ENCODE measurements at regions not wholly inside any gene's neighbourhood (a gene's known extent, or its start where the extent isn't known, plus 50 kb on each side); places are given as distances from the start of the nearest gene placed in this dataset.

- Histone ChIP-seq H3K4me1 (no peaks in the 10 kb centered on the region), H3K36me3 (replicated peaks in 1 of 2; ENCODE audit: insufficient read depth in 1 of 2, low read depth in 2 of 2) (no peaks in the 10 kb centered on the region), H3K27me3 (no peaks in the 10 kb centered on the region), H3K9me3 (no peaks in the 10 kb centered on the region), H3K4me3 (no peak overlapping the region), H3K27ac (no peak overlapping the region)
- TF ChIP-seq CTCF (IDR thresholded peaks at IDR 0.05) (peak in 2 of 7 experiments; percentile 8 to 9), POLR2A (IDR thresholded peaks at IDR 0.05) (no peak)
- 49 to 50% methylated on average over 2 of the region's 2 CpGs for WGBS, 2 donors
- ATAC-seq (no peak), DNase-seq (no peak)
- intact Hi-C loops (cut with DNase I): no loop called here
Measured at GRCh38 chr7:25720427-25720826, 431.6 kb upstream of the NFE2L3 start.

- Histone ChIP-seq H3K27ac (no peak overlapping the region), H3K4me3 (no peak overlapping the region), H3K9me3 (no peaks in the 10 kb centered on the region), H3K4me1 (no peaks in the 10 kb centered on the region), H3K27me3 (no peaks in the 10 kb centered on the region), H3K36me3 (replicated peaks in 1 of 2; ENCODE audit: insufficient read depth in 1 of 2, low read depth in 2 of 2) (no peaks in the 10 kb centered on the region)
- intact Hi-C loops (cut with DNase I): no loop called here
- ATAC-seq: no peak
- no peak for TF ChIP-seq POLR2A (IDR thresholded peaks at IDR 0.05)
- TF ChIP-seq CTCF (IDR thresholded peaks at IDR 0.05): no peak
- 0 to 14% methylated on average over 1 of the region's 1 CpG for WGBS, 2 donors
- DNase-seq: no peak
Measured at GRCh38 chr7:25722856-25723255, 429.1 kb upstream of the NFE2L3 start.

- 58 to 61% methylated on average over 2 of the region's 2 CpGs for WGBS, 2 donors
- no peak for ATAC-seq
- no peaks in the 10 kb centered on the region for H3K9me3 ChIP-seq
- DNase-seq: no peak
- H3K27me3 ChIP-seq: no peaks in the 10 kb centered on the region
- no peak overlapping the region for H3K4me3 ChIP-seq
- H3K36me3 ChIP-seq (replicated peaks in 1 of 2; ENCODE audit: insufficient read depth in 1 of 2, low read depth in 2 of 2): no peaks in the 10 kb centered on the region
- no peaks in the 10 kb centered on the region for H3K4me1 ChIP-seq
- intact Hi-C loops (cut with DNase I): no loop called here
- no peak overlapping the region for H3K27ac ChIP-seq
- TF ChIP-seq POLR2A (IDR thresholded peaks at IDR 0.05) (no peak), CTCF (IDR thresholded peaks at IDR 0.05) (no peak)
Measured at GRCh38 chr7:25725451-25725850, 426.5 kb upstream of the NFE2L3 start.

GRCh38 chr7:25726170-25726780, 425.7 kb upstream of the NFE2L3 start:
- DNase-seq (no peak), ATAC-seq (no peak)
- WGBS, 2 donors: 56 to 66% methylated on average over 7 to 8 of the region's 8 CpGs
- H3K27ac ChIP-seq: no peak overlapping the region
- H3K4me1 ChIP-seq: no peaks in the 10 kb centered on the region
- no peak for TF ChIP-seq CTCF (IDR thresholded peaks at IDR 0.05)
- H3K36me3 ChIP-seq (replicated peaks in 1 of 2; ENCODE audit: insufficient read depth in 1 of 2, low read depth in 2 of 2): no peaks in the 10 kb centered on the region
- no peaks in the 10 kb centered on the region for H3K9me3 ChIP-seq
- no peaks in the 10 kb centered on the region for H3K27me3 ChIP-seq
- intact Hi-C loops (cut with DNase I): no loop called here
- H3K4me3 ChIP-seq: no peak overlapping the region

GRCh38 chr7:25726781-25727311, 425.2 kb upstream of the NFE2L3 start:
- ATAC-seq (no peak), DNase-seq (no peak)
- Histone ChIP-seq H3K27me3 (no peaks in the 10 kb centered on the region), H3K27ac (no peak overlapping the region), H3K36me3 (replicated peaks in 1 of 2; ENCODE audit: insufficient read depth in 1 of 2, low read depth in 2 of 2) (no peaks in the 10 kb centered on the region), H3K9me3 (no peaks in the 10 kb centered on the region), H3K4me1 (no peaks in the 10 kb centered on the region), H3K4me3 (no peak overlapping the region)
- no peak for TF ChIP-seq CTCF (IDR thresholded peaks at IDR 0.05)
- no peak for TF ChIP-seq POLR2A (IDR thresholded peaks at IDR 0.05)
- intact Hi-C loops (cut with DNase I): no loop called here
- 53 to 74% methylated on average over 8 of the region's 8 CpGs for WGBS, 2 donors
